GM18517 (cell line): ENCODE measurements at regions not wholly inside any gene's neighbourhood (a gene's known extent, or its start where the extent isn't known, plus 50 kb on each side); places are given as distances from the start of the nearest gene placed in this dataset.
"Not testable (repeated sequence)": the region's sequence is repeated elsewhere in the genome, so short reads cannot be mapped to it uniquely, and the experiment has no call there.

Source experiments
- ATAC-seq: cut with Tn5 transposase; IDR thresholded peaks from one replicate; pipeline ENCODE4 v1.9.1; 2021; ENCODE audit warnings: mild to moderate bottlenecking, moderate library complexity; ENCODE audit not compliant: unreplicated experiment

DNA sequence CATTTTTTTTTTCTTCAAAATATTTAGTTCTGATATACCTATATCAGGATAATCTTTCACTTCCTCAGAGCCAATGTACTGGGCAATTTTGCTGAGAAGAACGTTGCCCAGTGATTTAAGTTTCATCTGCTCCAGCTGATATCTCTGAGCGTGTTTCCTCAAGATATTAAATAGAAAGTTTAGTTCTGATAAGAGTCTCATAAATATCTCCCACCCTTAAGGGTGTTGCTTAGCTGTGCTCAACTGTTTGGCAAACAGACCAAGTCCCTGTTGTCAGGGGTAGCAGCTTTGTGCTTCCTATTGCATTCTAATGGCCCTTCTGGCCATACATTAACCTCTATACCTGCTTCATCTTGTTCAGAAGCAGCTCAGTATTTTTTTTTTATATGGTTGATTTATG is 84.7 kb upstream of the GPR141 start:
- no peak for ATAC-seq

GRCh38 chr7:37601321-37601720 is 82.2 kb upstream of the GPR141 start:
- no peak for ATAC-seq

DNA sequence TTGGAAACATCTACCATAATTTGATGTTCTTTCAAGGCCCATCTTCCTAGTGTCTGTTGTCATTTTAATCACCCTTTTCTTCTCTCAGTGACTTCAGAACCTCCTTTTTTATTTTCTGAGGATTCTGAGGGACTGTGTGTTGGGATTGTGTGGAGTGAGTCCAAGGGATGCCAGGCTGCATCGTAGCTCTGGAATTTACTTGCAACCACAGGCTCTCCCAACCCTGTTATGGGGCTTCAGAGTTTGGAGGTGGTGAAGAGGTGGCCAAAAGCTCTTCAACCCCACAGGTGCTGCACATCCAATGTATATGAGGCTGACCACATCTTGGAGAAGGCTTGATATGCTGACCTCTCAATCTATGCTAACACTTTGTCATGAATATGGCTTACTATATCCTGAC is 79.5 kb upstream of the GPR141 start:
- ATAC-seq: no peak

DNA sequence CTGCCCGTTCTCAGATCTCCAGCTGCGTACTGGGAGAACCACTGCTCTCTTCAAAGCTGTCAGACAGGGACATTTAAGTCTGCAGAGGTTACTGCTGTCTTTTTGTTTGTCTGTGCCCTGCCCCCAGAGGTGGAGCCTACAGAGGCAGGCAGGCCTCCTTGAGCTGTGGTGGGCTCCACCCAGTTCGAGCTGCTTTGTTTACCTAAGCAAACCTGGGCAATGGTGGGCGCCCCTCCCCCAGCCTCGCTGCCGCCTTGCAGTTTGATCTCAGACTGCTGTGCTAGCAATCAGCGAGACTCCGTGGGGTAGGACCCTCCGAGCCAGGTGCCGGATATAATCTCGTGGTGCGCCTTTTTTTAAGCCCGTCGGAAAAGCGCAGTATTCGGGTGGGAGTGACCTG is 66.2 kb upstream of the GPR141 start:
- ATAC-seq: not testable (repeated sequence)

DNA sequence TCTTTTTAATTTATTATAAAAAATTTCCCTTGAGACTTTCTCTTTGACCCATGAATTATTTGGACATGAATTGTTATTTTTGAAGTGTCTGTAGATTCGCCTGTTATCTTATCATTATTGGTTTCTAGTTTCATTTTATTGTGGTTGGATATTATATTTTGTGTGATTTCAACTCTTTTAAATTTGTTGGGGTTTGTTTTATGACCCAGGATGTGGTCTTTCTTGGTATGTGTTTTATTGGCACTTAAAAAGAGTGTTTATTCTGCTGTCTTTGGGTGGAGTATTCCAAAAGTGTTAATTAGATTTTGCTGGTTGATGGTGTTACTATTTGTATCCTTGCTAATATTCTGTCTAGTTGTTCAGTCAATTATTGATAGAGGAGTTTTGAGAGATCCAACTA is 50.5 kb upstream of the GPR141 start:
- ATAC-seq: no peak
